Stimulated activated CD8-positive, alpha-beta memory T cell treated with anti-CD3 and anti-CD28 coated beads, Interleukin-7, amount 100 ng/mL, for 24 hours (primary cell): ENCODE measurements at regions not wholly inside any gene's neighbourhood (a gene's known extent, or its start where the extent isn't known, plus 50 kb on each side); places are given as distances from the start of the nearest gene placed in this dataset.

Experiments used
- DNase-seq: peaks from one replicate; pipeline ENCODE4 v3.0.0-alpha.2; 2020; ENCODE audit warnings: low read depth

GRCh38 chr13:59452189-59452890 is 711.4 kb downstream of the DIAPH3 start:
- DNase-seq, result no peak

GRCh38 chr13:59458908-59459579 is 704.7 kb downstream of the DIAPH3 start:
- no peak for DNase-seq

GRCh38 chr13:59459972-59460371 is 703.8 kb downstream of the DIAPH3 start:
- no peak for DNase-seq

GRCh38 chr13:59461411-59461810 is 702.3 kb downstream of the DIAPH3 start:
- DNase-seq, result no peak

- DNase-seq, result no peak
These were observed 700.7 kb downstream of the DIAPH3 start for GRCh38 chr13:59463023-59463422.

GRCh38 chr13:59464926-59465325 is 698.8 kb downstream of the DIAPH3 start:
- no peak for DNase-seq

- DNase-seq, result no peak
These were observed 695.3 kb downstream of the DIAPH3 start for GRCh38 chr13:59468396-59468795.

- DNase-seq, result no peak
These were observed 692.6 kb downstream of the DIAPH3 start for GRCh38 chr13:59471106-59471505.

- DNase-seq, result no peak
These were observed 691.6 kb downstream of the DIAPH3 start for GRCh38 chr13:59472134-59472533.

- no peak for DNase-seq
These were observed 689.0 kb downstream of the DIAPH3 start for GRCh38 chr13:59474696-59475095.

- DNase-seq, result no peak
These were observed 687.8 kb downstream of the DIAPH3 start for GRCh38 chr13:59475911-59476310.

GRCh38 chr13:59476366-59476765 is 687.4 kb downstream of the DIAPH3 start:
- no peak for DNase-seq

GRCh38 chr13:59477011-59477410 is 686.7 kb downstream of the DIAPH3 start:
- DNase-seq, result no peak

- no peak for DNase-seq
These were observed 684.8 kb downstream of the DIAPH3 start for GRCh38 chr13:59478908-59479307.

- DNase-seq, result no peak
These were observed 684.1 kb downstream of the DIAPH3 start for GRCh38 chr13:59479629-59480028.

- DNase-seq, result no peak
These were observed 683.1 kb downstream of the DIAPH3 start for GRCh38 chr13:59480396-59481259.

- no peak for DNase-seq
These were observed 680.1 kb downstream of the DIAPH3 start for GRCh38 chr13:59483501-59484145.

- no peak for DNase-seq
These were observed 675.8 kb downstream of the DIAPH3 start for GRCh38 chr13:59487883-59488282.

GRCh38 chr13:59488436-59488835 is 675.3 kb downstream of the DIAPH3 start:
- DNase-seq, result no peak

- no peak for DNase-seq
These were observed 673.1 kb downstream of the DIAPH3 start for GRCh38 chr13:59490651-59491050.

- DNase-seq, result no peak
These were observed 671.6 kb downstream of the DIAPH3 start for GRCh38 chr13:59492030-59492636.

GRCh38 chr13:59493436-59493965 is 670.2 kb downstream of the DIAPH3 start:
- DNase-seq, result no peak
